ENCODE measurements at regions not wholly inside any gene's neighbourhood (a gene's known extent, or its start where the extent isn't known, plus 50 kb on each side); places are given as distances from the start of the nearest gene placed in this dataset.
A peak's percentile ranks its signal among the peaks of the same experiment; 100 is the strongest.

DNA sequence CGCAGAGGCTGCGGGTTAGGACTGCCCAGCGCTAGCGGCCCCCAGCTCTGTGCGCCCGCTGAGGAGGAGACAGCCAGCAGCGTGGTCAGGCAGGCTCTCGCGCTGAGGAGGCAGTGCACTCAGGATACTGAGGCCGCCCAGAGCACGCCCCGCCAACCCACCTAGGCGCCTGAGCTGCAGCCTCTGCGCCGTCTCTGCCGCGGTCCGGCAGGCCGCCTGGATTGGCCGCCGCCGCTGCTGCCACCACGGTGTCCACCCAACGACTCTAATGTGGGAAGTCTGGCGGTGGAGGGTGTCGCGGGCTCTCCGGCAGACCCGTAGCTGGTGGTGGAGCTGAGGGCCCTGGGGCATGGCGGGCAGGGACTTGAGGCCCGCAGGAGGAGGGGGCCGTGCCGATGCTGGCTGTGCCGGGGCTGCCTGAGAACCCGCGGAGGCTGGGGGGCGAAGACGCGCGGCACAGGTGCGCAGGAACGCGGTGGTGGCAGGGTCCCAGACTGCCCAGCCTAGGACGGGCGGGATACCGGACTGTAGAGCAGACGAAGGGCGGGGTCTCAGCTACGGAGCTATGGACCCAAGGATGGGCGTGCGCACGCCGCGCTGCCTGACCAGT is 69.9 kb downstream of the ASCL4 start:
- Histone ChIP-seq H3K4me1 (ENCODE audit: low read depth) (no peaks in the 10 kb centered on the region), H3K4me3 (peak overlapping the region; percentile 15), H3K9me3 (ENCODE audit: low read depth) (no peaks in the 10 kb centered on the region), H3K36me3 (no peaks in the 10 kb centered on the region), H3K27ac (no peak overlapping the region), H3K27me3 (peaks cover 100% of the 10 kb centered on the region)
- peak in 1 of 2 donors; percentile 24 for DNase-seq (ENCODE audit: low read depth in 1 of 2, low spot score in 1 of 2)
- TF ChIP-seq, protein P1, sequence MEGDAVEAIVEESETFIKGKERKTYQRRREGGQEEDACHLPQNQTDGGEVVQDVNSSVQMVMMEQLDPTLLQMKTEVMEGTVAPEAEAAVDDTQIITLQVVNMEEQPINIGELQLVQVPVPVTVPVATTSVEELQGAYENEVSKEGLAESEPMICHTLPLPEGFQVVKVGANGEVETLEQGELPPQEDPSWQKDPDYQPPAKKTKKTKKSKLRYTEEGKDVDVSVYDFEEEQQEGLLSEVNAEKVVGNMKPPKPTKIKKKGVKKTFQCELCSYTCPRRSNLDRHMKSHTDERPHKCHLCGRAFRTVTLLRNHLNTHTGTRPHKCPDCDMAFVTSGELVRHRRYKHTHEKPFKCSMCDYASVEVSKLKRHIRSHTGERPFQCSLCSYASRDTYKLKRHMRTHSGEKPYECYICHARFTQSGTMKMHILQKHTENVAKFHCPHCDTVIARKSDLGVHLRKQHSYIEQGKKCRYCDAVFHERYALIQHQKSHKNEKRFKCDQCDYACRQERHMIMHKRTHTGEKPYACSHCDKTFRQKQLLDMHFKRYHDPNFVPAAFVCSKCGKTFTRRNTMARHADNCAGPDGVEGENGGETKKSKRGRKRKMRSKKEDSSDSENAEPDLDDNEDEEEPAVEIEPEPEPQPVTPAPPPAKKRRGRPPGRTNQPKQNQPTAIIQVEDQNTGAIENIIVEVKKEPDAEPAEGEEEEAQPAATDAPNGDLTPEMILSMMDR (IDR thresholded peaks at IDR 0.05; ENCODE audit: low read depth, low read length), result no peak

DNA sequence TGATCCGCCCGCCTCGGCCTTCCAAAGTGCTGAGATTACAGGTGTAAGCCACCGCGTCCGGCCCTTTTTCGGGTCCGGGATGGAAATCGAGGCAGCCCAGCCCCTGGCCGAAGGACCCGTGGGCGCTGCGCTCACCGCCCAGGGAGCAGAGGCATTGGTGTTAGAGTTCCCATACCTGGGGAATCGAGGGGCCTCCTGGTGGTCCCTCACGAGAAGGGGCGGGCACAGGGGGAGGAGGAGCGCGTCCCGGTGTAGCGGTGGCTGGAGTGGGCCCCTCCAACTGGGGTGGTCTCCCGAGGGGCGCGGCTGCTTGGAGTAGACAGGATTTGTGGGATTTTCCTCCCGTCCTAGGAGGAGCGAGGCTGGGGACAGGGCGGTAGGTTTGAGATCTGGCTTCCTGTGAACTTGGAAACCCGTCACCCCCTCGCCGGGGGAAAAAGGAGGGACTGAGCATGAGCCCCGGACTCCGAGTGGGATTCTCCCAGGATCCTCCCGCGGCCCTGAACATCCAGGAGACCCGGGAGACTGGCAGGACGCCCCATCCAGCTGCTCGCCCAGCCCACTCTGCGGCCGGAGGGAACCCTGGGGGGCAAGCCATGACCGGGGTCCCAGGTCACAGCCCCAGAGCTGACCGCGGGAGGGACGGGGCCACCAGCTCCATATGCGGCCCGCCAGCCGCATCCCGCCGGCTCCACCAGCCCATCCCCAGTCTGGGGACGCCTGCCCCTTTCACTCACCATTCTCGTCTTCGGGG is 70.9 kb downstream of the ASCL4 start:
- H3K36me3 ChIP-seq, result no peaks in the 10 kb centered on the region
- H3K4me1 ChIP-seq (ENCODE audit: low read depth), result no peaks in the 10 kb centered on the region
- no peak overlapping the region for H3K27ac ChIP-seq
- peaks cover 99% of the 10 kb centered on the region for H3K27me3 ChIP-seq
- no peaks in the 10 kb centered on the region for H3K9me3 ChIP-seq (ENCODE audit: low read depth)
- no peak overlapping the region for H3K4me3 ChIP-seq
- TF ChIP-seq, protein P1 (IDR thresholded peaks at IDR 0.05; ENCODE audit: low read depth, low read length), result no peak
- no peak for DNase-seq (ENCODE audit: low read depth in 1 of 2, low spot score in 1 of 2)

DNA sequence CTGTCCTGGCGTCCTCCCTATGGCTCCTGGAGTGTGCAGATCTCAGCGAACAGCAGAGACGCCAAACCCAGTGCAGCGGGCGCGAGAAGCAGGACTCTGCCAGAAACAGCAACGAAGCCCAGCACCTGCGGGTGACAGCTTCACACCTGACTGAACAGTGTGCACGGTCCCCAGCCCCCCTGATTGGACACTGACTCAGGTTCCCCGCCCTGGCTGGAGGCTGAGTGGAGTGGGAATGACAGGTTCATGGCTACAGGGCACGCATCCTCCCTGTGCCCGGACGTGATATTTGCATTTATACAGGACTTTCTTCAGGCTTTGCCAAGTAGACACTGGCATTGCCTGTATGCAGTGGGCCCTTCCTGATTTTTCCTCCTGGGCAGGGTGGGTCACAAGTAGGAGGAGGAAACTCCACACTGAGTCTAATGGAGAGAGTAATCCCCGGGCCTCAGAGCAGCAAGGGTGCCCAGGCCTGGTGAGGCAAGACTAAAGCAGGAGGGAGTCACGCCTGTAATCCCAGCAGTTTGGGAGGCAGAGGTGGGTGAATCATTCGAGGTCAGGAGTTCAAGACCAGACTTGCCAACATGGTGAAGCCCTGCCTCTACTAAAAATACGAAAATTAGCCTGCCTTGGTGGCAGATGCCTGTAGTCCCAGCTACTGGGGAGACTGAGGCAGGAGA is 71.6 kb downstream of the ASCL4 start:
- TF ChIP-seq, protein P1 (IDR thresholded peaks at IDR 0.05; ENCODE audit: low read depth, low read length), result no peak
- Histone ChIP-seq H3K27me3 (peaks cover 95% of the 10 kb centered on the region), H3K4me3 (no peak overlapping the region), H3K27ac (no peak overlapping the region), H3K4me1 (ENCODE audit: low read depth) (no peaks in the 10 kb centered on the region), H3K36me3 (no peaks in the 10 kb centered on the region), H3K9me3 (ENCODE audit: low read depth) (no peaks in the 10 kb centered on the region)
- DNase-seq (ENCODE audit: low read depth in 1 of 2, low spot score in 1 of 2), result no peak

DNA sequence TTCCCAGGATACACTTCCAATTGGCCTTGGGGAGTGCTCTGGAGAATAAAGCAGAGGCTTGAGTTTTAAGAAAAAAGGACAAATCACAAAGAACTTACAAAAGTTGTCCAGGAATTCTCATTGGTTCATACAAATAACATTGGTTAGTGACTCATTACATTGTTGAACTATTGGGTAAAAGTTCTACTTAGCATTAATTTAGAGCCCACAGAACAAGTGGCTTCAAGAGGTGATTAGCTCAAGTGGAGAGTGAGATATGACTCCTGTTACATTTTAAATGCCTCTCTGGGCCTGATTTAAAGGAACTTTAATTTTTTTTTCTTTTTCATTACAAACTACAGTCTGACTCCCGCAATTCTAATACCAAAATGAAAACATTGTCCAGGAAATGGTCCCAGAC is 72.9 kb downstream of the ASCL4 start:
- no peaks in the 10 kb centered on the region for H3K36me3 ChIP-seq
- peaks cover 82% of the 10 kb centered on the region for H3K27me3 ChIP-seq
- H3K4me3 ChIP-seq, result no peak overlapping the region
- no peak overlapping the region for H3K27ac ChIP-seq
- TF ChIP-seq, protein P1 (IDR thresholded peaks at IDR 0.05; ENCODE audit: low read depth, low read length), result no peak
- H3K9me3 ChIP-seq (ENCODE audit: low read depth), result no peaks in the 10 kb centered on the region
- no peak for DNase-seq (ENCODE audit: low read depth in 1 of 2, low spot score in 1 of 2)
- H3K4me1 ChIP-seq (ENCODE audit: low read depth), result no peaks in the 10 kb centered on the region

DNA sequence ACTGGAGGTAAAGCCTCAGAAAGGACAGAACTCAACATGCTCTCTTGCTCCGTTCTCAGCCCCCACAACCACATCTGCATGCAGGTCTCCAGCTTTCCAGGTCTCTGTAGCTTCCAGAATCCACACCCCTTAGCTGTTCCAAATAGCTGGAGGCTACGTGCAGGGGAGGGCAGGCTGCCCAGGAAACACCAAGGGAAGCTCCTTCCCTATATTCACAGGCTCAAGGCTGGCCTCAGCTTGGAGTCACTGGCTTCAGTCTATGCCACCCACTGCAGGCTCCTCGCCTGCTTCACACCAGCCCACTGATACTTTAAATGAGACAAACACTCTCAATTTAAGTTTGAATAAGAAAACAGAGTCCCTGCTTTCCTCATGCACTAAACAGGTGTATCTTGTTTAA is 73.3 kb downstream of the ASCL4 start:
- H3K36me3 ChIP-seq, result no peaks in the 10 kb centered on the region
- H3K4me1 ChIP-seq (ENCODE audit: low read depth), result no peaks in the 10 kb centered on the region
- H3K9me3 ChIP-seq (ENCODE audit: low read depth), result no peaks in the 10 kb centered on the region
- H3K27me3 ChIP-seq, result peaks cover 78% of the 10 kb centered on the region
- DNase-seq (ENCODE audit: low read depth in 1 of 2, low spot score in 1 of 2), result no peak
- no peak overlapping the region for H3K27ac ChIP-seq
- TF ChIP-seq, protein P1 (IDR thresholded peaks at IDR 0.05; ENCODE audit: low read depth, low read length), result no peak
- no peak overlapping the region for H3K4me3 ChIP-seq

Data from cardiac muscle cell (in vitro differentiated cells and primary cell).